HG03558 (cell line): ENCODE measurements at regions not wholly inside any gene's neighbourhood (a gene's known extent, or its start where the extent isn't known, plus 50 kb on each side); places are given as distances from the start of the nearest gene placed in this dataset.
"Not testable (repeated sequence)": the region's sequence is repeated elsewhere in the genome, so short reads cannot be mapped to it uniquely, and the experiment has no call there.

Source experiments
- ATAC-seq: cut with Tn5 transposase; IDR thresholded peaks from one replicate; pipeline ENCODE4 v1.9.1; 2021; ENCODE audit warnings: moderate number of reproducible peaks; ENCODE audit not compliant: unreplicated experiment; ENCODE audit errors: extremely low read depth

DNA sequence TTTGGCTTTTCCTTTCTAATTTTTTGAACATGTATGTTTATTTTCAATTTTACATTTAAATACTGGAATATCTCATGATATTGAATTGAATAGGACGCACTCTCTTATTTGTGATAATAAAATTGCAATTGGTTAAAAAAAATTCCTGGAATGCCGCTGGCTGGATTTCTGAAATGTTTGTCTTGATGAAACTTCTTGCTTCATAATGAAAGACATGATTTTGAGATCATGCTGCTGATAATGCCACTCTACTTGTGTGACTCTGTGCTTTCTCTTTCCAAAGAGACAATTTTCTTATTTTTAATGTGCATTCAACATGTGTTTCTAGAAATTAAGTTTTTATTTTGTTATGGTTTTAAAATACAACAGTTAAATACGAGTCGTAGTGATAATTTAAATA, 465.7 kb upstream of the FAR2 start:
- ATAC-seq, result no peak

DNA sequence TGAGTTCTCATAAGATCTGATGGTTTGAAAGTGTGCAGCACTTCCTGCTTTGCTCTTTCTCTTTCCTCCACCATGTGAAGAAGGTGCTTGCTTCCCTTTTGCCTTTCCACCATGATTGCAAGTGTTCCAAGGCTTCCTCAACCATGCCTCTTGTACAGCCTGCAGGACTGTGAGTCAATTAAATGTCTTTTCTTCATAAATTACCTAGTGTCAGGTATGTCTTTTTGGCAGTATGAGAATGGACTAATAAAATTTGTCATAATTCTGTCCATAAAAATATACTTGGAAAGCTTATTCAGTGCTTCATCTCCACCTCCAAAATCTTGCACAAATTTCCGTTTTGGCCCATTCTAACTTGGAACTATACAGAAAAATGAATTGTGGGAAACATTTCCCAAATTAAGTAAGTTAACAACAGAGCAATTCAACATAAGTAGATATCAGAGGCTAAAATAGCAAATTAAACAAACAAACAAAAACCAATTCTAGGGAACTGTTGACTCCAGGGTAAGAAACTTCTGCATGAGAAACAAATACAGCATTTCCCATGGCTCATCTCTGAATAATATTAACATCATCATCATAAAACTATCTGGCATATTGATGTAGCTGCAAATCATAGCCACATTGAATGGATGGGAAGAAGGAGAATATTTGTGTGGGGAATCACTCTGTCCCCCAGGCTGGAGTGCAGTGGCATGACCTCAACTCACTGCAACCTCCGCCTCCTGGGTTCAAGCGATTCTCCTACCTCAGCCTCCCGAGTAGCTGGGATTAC, 459.5 kb upstream of the FAR2 start:
- ATAC-seq, result no peak

DNA sequence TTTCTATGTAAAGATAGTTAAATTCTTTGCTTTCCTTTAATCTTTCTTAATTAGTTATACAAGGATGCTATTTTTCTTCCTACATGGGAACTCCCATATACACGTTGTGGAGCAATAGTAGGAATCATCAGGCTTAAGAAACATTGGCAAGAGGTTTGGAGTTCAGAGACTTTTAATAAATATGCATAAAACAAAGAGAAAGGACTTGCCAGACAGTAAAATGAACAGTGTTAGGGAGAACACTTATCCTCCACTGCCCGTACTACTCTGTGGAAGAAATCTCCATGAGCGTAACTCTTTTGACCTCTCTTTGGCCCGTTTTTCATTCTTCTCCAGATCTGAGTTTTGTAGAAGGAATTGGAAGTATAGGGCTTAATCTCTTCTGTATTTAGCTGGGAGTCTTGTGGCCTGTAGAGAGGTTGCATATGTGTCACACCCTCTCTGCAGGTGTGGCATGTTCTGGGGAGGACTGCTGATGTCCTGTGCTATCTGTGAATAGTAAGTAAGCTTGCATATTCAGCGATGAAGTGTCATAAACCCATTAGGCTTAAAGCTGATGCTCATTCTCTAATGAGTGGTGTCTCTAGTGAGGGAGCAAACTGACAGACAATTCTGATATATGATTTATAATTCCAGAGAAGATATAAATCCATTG, 455.4 kb upstream of the FAR2 start:
- ATAC-seq, result no peak

DNA sequence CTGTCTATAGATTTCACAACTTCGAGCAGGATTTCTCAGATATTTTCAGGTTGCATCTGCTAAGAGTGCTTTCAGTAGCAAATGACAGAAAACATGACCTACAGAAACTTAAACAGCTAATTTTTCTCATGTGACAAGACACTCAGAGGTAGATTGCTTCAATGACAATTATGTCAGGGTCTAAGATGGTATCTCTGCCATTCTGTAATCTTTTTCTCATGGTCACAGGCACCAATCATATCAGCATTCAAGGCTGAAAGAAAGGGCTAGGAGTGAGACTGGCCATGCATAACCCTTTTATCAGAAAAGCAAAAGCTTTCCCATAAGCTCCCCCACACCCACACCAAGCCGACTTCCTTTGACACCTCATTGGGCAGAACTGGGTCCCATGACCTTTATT, 450.5 kb upstream of the FAR2 start:
- no peak for ATAC-seq

DNA sequence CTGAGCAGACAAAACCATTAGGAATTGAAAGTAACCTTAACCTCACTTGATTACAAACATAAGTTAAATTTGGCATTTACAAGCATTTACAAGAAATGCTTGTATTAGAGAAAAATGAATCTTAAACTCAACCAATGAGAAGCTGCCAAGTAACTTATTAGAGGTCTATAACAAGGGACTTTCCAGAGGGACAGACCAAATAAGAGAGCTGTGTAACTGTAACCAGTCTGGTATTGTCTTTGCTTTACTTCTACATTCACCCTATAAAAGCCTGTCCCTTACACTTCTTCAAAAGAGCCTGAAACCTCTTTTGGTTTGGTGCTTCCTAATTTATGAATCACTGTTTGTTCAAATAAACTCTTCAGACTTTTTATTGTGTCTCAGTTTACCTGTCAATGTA, 450.0 kb upstream of the FAR2 start:
- ATAC-seq, result no peak

DNA sequence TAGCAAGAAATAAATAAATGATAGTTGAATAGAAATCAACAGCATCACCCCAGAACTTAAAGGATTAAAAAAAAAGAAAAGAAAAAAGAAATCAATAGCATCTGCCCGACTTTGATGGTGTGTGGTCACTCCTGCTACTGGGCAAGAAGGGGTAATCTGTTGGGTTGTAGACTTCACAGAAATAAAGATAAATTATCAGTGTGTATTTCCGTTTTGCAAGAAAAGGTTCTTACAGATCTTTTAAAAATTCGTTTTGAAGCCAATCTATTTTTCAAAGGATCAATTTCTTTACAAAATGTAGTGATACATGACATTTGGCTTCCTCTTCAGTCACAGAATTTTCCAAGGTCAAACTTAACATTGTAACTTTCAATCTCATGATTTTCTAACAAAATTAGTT, 448.9 kb upstream of the FAR2 start:
- ATAC-seq, result no peak

DNA sequence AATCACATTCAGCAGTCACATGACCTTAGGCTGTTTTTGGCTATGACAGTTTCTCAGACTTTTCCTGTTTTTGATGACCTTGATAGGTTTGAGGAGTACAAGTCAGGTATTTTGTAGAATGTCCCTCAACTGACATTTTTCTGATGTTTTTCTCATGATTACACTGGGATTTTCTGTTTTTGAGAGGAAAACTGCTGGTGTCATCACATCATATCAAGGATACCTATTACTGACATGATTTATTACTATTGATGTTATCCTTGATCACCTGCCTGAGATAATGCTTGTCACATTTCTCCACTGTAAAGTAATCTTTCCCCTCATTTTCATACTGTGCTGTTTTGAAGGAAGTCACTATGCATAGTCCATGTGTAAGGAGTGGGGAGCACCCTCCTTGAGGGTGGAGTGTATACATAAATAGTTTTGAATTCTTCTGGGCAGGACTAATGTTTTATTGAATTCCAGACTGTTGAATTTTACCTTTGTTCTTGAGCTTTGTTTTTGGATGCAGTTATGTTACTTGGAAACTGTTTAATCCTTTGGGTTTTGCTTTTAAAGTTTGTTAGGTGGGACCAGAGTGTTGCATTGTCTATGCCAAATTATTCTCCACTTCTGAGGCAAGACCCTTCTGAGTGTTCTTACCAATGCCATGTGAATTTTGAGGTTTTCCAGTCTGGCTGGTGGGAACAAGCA, 444.5 kb upstream of the FAR2 start:
- ATAC-seq, result no peak

DNA sequence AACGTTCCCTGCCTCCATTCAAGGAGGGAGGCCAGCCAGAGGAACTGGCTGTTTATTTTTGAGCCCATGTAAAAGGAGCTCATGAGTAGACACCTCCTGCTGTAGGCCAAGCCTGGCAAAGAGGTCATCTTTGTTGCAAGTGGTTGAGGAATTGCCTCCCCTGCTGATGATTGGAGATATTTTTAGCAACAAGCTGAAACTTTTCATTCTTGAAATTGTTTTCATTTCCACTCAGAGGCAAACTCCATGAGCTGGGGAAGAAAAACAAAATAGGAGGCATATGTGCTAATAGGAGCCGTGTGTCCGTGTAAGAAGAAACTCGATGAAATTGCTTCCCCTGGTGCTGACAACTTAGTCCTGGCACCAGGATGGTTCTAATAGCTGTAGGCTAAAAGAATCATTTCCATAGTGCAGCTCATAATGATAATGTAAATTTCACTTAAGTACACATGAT, 440.1 kb upstream of the FAR2 start:
- ATAC-seq, result no peak

DNA sequence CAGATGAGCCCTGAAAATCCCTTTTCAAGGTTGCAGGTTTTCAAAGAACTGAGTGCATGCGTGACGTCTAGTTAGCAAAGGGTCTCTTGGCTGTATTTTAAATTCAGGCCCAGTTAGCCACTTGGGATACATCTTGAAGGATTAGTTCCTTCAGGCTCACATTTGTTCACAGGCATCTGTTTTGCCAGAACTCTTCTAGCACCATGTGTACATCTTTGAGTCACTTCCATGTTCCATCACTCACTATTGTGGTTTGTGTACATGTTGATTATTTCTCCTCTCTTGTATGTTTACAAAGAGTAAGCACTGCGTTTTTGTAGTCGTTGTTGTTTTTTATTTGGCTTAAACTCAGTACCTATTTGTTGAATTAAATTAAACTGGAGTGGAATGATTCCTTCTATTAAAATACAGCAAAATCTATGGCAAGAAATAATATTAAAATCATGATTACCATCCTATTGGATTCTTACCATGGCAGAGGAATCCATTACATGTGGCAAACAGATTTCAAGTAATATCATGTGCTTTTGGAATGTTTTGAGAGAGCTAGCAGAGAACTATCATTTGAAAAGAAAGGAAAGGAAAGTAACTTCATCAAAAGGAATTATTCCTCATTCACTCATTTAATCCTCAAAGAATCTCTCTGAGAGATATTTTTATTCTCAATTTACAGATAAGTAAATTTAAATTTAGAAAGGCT, 438.9 kb upstream of the FAR2 start:
- ATAC-seq, result no peak

DNA sequence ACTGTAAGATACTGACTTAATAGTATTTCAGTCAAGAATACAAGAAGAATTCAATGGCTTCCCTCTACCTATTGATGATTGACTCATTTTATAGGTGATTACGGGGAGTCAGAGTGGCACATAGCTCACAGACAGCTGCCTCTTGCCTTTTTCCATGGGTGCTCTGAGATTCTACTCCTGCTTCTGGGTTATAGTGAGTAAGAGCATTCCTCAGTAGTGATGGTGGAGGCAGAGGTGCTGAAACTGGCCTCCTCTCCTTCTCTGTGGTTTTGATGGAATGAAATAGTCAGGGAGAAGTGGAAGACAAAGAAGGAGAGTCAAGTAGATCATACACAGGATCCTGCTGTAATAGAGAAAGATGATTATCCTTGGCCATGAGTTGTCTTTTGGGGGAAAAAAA, 438.2 kb upstream of the FAR2 start:
- ATAC-seq, result no peak

DNA sequence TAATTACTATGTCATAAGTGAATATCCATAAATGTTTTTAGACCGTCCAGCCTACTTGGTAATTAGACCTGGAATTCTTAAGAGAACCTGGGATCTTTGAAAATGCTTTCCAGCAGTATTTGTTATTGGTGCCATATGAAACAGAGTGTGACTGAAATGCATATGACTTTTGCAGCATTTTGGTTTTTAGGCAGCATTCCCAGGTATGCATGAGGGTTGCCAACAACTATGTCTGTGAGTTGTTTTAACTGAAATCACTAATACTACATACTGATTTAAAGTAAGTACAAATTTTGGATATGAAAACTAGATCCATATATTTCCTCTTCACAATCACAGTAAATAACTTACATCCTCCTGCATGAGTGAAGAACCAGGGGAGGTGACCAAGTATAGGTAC, 437.7 kb upstream of the FAR2 start:
- ATAC-seq, result no peak

DNA sequence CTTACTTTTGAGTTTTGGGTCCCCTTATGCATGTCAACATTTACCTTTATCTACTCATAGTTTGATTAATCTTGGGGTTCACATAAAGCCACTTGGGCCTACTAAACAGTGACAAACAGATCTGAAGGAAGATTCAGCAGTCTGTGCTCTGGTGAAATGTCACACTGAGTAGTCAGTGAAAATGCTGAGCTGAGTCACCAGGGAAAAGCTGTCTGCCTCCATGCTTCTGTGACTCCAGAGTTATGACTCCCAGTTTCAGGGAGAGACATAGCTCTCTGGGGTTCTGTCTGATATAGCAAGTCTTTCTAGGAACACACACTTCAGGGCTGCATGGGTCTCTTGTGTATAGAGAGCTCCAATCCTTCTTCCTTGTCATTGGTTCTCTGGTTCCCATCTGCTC, 406.3 kb upstream of the FAR2 start:
- ATAC-seq, result no peak

DNA sequence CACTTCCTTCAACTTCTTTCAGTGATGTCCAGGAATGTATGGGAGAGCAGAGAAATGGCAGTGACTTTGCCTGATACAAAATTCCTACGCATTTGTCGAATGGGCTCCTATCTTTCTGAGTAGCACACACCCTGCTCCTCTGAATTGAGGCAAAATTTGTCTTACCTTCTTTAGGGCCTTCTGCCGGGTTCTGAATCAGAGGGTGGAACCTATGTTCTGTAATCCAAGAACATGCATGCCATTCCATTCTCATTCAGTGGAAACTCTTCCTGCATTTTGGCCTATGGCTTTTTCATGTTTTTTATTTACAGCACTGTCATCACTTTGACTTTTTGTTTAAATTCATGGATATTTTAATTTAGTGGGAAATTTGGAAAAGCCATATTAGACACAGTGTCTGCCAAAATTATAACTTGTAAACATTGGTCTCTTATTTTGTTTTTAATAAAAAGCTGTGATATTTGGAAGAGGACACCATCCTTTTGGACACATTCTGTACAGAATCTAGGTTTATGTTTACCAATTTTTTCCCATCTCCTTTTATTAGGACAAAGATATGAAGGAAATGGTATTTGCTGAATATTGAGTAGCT, 402.2 kb upstream of the FAR2 start:
- ATAC-seq, result no peak

DNA sequence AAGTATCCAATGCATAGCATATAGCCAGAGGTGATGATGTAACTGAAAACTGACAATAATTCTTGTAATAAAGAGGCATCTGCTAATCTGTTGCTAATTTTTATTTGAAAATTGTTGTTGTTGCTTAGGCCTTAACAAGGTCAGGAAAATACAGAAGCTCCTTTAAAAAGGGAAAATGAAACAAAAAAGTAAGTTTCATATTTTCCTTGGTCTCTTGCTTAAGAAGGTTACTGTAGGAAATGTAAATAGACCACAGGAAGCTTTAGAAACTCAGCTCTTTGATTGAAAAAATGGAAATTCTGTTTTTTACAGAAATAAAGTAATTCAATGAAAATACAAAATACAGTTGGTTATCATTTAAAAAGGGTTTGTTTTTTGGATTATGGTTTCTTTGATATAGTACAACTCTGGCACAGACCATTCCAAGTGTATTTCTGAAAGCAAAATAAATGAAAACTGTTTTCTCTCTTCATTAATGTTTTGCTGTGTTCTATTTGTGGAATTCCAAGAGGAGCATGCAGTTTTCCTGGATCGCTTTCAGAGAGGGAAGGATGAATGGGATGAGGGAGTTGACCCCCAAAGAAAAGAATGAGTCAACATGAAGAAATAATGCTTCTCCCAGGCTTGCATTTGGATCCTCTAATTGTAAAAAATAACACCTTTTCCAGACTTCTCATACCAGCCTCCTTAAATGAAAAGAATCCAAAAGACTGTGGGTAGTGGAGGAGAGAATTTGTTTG, 398.0 kb upstream of the FAR2 start:
- no peak for ATAC-seq

DNA sequence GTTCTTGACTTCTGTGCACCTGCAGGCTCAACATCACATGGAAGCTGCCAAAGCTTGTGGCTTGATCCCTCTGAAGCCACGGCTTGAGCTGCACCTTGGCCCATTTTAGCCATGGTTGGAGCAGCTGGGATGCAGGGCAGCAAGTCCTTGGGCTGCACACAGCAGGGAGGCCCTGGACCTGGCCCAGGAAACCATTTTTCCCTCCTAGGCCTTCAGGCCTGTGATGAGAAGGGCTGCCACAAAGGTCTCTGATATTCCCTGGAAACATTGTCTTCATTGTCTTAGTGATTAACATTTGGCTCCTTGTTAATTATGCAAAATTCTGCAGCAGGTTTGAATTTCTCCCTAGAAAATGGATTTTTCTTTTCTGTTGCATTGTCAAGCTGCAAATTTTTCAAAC, 394.1 kb upstream of the FAR2 start:
- no peak for ATAC-seq

DNA sequence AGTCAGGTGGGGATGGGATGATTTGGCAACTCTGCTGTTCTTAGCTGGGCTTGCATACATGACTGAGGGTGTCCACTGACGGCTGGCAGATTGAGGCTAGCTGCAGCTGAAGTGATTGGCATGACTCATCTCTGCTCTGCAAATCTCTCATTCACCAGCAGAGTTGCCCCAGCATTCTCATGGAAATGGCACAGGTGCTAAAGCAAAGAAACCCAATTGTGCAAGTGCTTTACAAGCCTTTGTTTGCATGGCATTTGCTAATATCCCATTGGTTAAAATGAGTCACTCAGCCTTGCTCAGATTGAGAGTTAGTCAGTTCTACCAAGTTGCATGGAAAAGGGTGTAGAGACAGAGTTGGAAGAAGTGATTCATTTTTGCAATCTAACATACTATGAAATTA, 389.7 kb upstream of the FAR2 start:
- ATAC-seq, result no peak

DNA sequence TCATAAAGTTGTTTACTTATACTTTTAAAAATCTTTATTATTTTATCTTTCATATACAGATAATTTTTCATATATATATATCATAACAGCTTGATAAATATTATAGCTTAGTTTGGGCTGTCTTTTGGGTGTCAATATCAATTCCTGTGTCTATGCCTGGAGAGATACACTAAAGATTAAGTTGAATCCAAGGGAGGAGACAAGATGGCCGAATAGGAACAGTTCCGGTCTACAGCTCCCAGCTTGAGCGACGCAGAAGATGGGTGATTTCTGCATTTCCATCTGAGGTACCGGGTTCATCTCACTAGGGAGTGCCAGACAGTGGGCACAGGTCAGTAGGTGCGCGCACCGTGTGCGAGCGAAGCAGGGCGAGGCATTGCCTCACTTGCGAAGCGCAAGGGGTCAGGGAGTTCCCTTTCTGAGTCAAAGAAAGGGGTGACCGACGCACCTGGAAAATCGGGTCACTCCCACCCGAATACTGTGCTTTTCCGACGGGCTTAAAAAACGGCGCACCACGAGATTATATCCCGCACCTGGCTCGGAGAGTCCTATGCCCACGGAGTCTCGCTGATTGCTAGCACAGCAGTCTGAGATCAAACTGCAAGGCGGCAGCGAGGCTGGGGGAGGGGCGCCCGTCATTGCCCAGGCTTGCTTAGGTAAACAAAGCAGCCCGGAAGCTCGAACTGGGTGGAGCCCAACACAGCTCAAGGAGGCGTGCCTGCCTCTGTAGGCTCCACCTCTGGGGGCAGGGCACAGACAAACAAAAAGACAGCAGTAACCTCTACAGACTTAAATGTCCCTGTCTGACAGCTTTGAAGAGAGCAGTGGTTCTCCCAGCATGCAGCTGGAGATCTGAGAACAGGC, 388.8 kb upstream of the FAR2 start:
- not testable (repeated sequence) for ATAC-seq

DNA sequence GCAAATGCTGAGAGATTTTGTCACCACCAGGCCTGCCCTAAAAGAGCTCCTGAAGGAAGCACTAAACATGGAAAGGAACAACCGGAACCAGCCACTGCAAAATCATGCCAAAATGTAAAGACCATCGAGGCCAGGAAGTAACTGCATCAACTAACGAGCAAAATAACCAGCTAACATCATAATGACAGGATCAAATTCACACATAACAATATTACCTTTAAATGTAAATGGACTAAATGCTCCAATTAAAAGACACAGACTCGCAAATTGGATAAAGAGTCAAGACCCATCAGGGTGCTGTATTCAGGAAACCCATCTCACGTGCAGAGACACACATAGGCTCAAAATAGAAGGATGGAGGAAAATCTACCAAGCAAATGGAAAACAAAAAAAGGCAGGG, 387.2 kb upstream of the FAR2 start:
- not testable (repeated sequence) for ATAC-seq

DNA sequence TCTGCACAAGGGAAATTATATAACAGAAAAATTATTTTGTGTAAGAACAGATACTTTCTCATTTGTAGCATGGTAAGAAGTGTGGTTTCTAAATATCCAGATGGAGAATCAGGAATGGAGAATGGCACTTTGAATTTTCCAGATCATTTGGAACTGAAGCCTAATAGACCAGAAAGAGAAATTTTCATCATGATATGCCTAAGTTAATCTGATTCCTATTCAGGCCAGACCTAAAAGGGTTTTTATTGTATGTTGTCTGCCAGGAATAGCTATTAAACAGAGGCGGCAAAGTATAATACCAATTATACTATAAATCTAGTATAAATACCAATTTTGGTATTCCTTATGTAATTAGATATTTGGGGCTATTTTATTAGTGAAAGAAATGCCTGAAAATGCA, 382.7 kb upstream of the FAR2 start:
- no peak for ATAC-seq
